ENCODE measurements at regions not wholly inside any gene's neighbourhood (a gene's known extent, or its start where the extent isn't known, plus 50 kb on each side); places are given as distances from the start of the nearest gene placed in this dataset.

DNA sequence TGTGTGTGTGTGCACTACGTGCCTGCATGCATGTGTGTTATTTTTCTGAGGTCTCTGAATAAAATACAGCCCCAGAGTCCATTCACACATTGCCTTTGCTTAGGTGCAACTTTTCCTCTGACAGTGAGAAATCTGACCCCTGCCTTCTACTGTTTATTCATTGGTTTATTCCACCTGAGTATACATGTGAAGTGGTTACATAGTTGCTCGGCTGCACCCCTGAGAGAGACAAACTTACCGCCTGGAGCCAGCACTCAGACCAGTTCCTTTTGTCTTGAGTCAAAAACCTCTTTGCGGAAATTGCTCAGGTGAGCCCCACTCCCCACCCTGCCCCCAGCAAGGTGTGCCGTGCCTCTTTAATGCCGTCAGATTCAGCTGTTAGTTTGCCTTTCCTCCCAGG is 363.6 kb downstream of the BRD1 start:
- no TSS peak for BruUV-seq (replicated peaks)
- CTCF ChIA-PET, result no interaction called here
- POLR2A ChIA-PET, result no interaction called here

GRCh38 chr22:49462795-49463194 is 364.9 kb downstream of the BRD1 start:
- intact Hi-C loops (cut with micrococcal nuclease), result no loop called here
- ChIA-PET POLR2A (no interaction called here), RAD21 (ENCODE audit: low non-redundant PET in 1 of 2, low total read pairs in 2 of 2, uncharacterized antibody in 2 of 2, unreplicated experiment in 2 of 2) (no interaction called here), CTCF (no interaction called here)
- no TSS peak for BruUV-seq (replicated peaks)
- no peaks in the 10 kb centered on the region for H3K36me3 ChIP-seq (ENCODE audit: control insufficient read depth in 1 of 2, insufficient read depth in 2 of 2, low read length in 2 of 2)
- H3K4me2 ChIP-seq (ENCODE audit: low read length), result no peak overlapping the region
- no peaks in the 10 kb centered on the region for H3K79me2 ChIP-seq (ENCODE audit: insufficient read depth, low read length)
- no peaks in the 10 kb centered on the region for H4K20me1 ChIP-seq (ENCODE audit: insufficient read depth)
- H2AFZ ChIP-seq (ENCODE audit: low read depth, low read length, poor library complexity, severe bottlenecking), result no peak overlapping the region
- no peaks in the 10 kb centered on the region for H3K27me3 ChIP-seq (ENCODE audit: insufficient read depth, low read length)
- ATAC-seq, result no peak
- no peaks in the 10 kb centered on the region for H3K9me2 ChIP-seq (ENCODE audit: insufficient read depth)
- H3K9ac ChIP-seq (ENCODE audit: low read length), result no peak overlapping the region
- H3K4me3 ChIP-seq (replicated peaks in 1 of 2; ENCODE audit: low read depth in 1 of 2, low read length in 2 of 2), result no peak overlapping the region
- H3K9me3 ChIP-seq (ENCODE audit: control insufficient read depth in 1 of 2, insufficient read depth in 1 of 2, low read depth in 1 of 2, low read length in 2 of 2), result no peaks in the 10 kb centered on the region
- DNase-seq (ENCODE audit: low read depth, low spot score), result no peak
- H3K27ac ChIP-seq (ENCODE audit: low read depth, low read length), result no peak overlapping the region
- no peaks in the 10 kb centered on the region for H3K4me1 ChIP-seq (ENCODE audit: control insufficient read depth in 1 of 2, insufficient read depth in 2 of 2, low read length in 2 of 2)
- TF ChIP-seq POLR2AphosphoS5 (IDR thresholded peaks at IDR 0.05; ENCODE audit: low read depth, low read length) (no peak), SRF (IDR thresholded peaks at IDR 0.05; ENCODE audit: low read depth) (no peak), YY1 (IDR thresholded peaks at IDR 0.05; ENCODE audit: extremely low read depth, insufficient replicate concordance, low read depth, low read length) (no peak), MAX (IDR thresholded peaks at IDR 0.05) (no peak), RAD21 (IDR thresholded peaks at IDR 0.05; ENCODE audit: low read depth) (no peak), CEBPB (IDR thresholded peaks at IDR 0.05; ENCODE audit: low read depth) (no peak), SP1 (IDR thresholded peaks at IDR 0.05; ENCODE audit: low read depth) (no peak)
- TF ChIP-seq, protein P1, sequence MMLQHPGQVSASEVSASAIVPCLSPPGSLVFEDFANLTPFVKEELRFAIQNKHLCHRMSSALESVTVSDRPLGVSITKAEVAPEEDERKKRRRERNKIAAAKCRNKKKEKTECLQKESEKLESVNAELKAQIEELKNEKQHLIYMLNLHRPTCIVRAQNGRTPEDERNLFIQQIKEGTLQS (IDR thresholded peaks at IDR 0.05), result no peak
- TF ChIP-seq, protein P2, sequence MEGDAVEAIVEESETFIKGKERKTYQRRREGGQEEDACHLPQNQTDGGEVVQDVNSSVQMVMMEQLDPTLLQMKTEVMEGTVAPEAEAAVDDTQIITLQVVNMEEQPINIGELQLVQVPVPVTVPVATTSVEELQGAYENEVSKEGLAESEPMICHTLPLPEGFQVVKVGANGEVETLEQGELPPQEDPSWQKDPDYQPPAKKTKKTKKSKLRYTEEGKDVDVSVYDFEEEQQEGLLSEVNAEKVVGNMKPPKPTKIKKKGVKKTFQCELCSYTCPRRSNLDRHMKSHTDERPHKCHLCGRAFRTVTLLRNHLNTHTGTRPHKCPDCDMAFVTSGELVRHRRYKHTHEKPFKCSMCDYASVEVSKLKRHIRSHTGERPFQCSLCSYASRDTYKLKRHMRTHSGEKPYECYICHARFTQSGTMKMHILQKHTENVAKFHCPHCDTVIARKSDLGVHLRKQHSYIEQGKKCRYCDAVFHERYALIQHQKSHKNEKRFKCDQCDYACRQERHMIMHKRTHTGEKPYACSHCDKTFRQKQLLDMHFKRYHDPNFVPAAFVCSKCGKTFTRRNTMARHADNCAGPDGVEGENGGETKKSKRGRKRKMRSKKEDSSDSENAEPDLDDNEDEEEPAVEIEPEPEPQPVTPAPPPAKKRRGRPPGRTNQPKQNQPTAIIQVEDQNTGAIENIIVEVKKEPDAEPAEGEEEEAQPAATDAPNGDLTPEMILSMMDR (IDR thresholded peaks at IDR 0.05 in 2 of 3, conservative IDR thresholded peaks at IDR 0.05 in 1 of 3; ENCODE audit: borderline replicate concordance in 1 of 3, insufficient read depth in 1 of 3, low read depth in 2 of 3, low read length in 2 of 3), result no peak

More for the DNA sequence above, 363.6 kb downstream of the BRD1 start:
- no peaks in the 10 kb centered on the region for H3K9me3 ChIP-seq (ENCODE audit: control insufficient read depth in 1 of 2, insufficient read depth in 1 of 2, low read depth in 1 of 2, low read length in 2 of 2)
- intact Hi-C loops (cut with micrococcal nuclease), result no loop called here
- no peaks in the 10 kb centered on the region for H3K4me1 ChIP-seq (ENCODE audit: control insufficient read depth in 1 of 2, insufficient read depth in 2 of 2, low read length in 2 of 2)
- RAD21 ChIA-PET (ENCODE audit: low non-redundant PET in 1 of 2, low total read pairs in 2 of 2, uncharacterized antibody in 2 of 2, unreplicated experiment in 2 of 2), result no interaction called here
- no peaks in the 10 kb centered on the region for H4K20me1 ChIP-seq (ENCODE audit: insufficient read depth)
- H3K27ac ChIP-seq (ENCODE audit: low read depth, low read length), result no peak overlapping the region
- H3K4me2 ChIP-seq (ENCODE audit: low read length), result no peak overlapping the region
- ATAC-seq (no peak), DNase-seq (ENCODE audit: low read depth, low spot score) (no peak)
- H2AFZ ChIP-seq (ENCODE audit: low read depth, low read length, poor library complexity, severe bottlenecking), result no peak overlapping the region
- no peaks in the 10 kb centered on the region for H3K36me3 ChIP-seq (ENCODE audit: control insufficient read depth in 1 of 2, insufficient read depth in 2 of 2, low read length in 2 of 2)
- H3K9ac ChIP-seq (ENCODE audit: low read length), result no peak overlapping the region
- no peaks in the 10 kb centered on the region for H3K27me3 ChIP-seq (ENCODE audit: insufficient read depth, low read length)
- TF ChIP-seq, protein P3, sequence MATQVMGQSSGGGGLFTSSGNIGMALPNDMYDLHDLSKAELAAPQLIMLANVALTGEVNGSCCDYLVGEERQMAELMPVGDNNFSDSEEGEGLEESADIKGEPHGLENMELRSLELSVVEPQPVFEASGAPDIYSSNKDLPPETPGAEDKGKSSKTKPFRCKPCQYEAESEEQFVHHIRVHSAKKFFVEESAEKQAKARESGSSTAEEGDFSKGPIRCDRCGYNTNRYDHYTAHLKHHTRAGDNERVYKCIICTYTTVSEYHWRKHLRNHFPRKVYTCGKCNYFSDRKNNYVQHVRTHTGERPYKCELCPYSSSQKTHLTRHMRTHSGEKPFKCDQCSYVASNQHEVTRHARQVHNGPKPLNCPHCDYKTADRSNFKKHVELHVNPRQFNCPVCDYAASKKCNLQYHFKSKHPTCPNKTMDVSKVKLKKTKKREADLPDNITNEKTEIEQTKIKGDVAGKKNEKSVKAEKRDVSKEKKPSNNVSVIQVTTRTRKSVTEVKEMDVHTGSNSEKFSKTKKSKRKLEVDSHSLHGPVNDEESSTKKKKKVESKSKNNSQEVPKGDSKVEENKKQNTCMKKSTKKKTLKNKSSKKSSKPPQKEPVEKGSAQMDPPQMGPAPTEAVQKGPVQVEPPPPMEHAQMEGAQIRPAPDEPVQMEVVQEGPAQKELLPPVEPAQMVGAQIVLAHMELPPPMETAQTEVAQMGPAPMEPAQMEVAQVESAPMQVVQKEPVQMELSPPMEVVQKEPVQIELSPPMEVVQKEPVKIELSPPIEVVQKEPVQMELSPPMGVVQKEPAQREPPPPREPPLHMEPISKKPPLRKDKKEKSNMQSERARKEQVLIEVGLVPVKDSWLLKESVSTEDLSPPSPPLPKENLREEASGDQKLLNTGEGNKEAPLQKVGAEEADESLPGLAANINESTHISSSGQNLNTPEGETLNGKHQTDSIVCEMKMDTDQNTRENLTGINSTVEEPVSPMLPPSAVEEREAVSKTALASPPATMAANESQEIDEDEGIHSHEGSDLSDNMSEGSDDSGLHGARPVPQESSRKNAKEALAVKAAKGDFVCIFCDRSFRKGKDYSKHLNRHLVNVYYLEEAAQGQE (IDR thresholded peaks at IDR 0.05; ENCODE audit: low read depth), result no peak
- TF ChIP-seq EGR1 (IDR thresholded peaks at IDR 0.05; ENCODE audit: low read depth) (no peak), CEBPB (IDR thresholded peaks at IDR 0.05; ENCODE audit: low read depth) (no peak), SP1 (IDR thresholded peaks at IDR 0.05; ENCODE audit: low read depth) (no peak), YY1 (IDR thresholded peaks at IDR 0.05; ENCODE audit: extremely low read depth, insufficient replicate concordance, low read depth, low read length) (no peak), SIN3A (IDR thresholded peaks at IDR 0.05; ENCODE audit: low read depth) (no peak), CBX3 (IDR thresholded peaks at IDR 0.05; ENCODE audit: low read depth) (no peak)
- H3K4me3 ChIP-seq (replicated peaks in 1 of 2; ENCODE audit: low read depth in 1 of 2, low read length in 2 of 2), result no peak overlapping the region
- no peaks in the 10 kb centered on the region for H3K79me2 ChIP-seq (ENCODE audit: insufficient read depth, low read length)
- H3K9me2 ChIP-seq (ENCODE audit: insufficient read depth), result no peaks in the 10 kb centered on the region
